ENCODE measurements at regions not wholly inside any gene's neighbourhood (a gene's known extent, or its start where the extent isn't known, plus 50 kb on each side); places are given as distances from the start of the nearest gene placed in this dataset.

GRCh38 chrX:39150220-39150619 is 349.0 kb downstream of the MID1IP1 start:
- no peak for DNase-seq

DNA sequence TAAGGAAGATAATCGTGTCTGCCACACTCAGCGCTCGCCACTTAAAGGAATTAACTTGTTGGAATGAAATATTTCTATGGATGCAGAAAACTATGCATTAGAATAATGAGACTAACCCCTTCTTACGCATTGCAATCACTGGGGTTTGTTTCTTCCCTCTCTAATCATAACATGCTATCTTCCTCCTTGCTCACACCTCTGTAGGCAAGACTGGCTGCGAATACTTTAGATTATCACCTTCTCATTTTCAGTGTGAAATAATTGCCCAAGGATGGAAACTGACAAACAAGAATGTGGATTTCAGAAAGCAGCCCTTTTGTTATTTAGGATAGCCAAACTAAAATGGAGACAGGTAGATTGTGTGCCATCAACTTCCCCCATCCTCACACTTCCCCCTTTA is 349.4 kb downstream of the MID1IP1 start:
- no peak for DNase-seq

- DNase-seq: peak; percentile 52
These were observed 350.9 kb downstream of the MID1IP1 start for GRCh38 chrX:39152106-39152649.

- no peak for DNase-seq
These were observed 354.8 kb downstream of the MID1IP1 start for GRCh38 chrX:39156051-39156450.

- no peak for DNase-seq
These were observed 355.7 kb downstream of the MID1IP1 start for GRCh38 chrX:39157006-39157405.

DNA sequence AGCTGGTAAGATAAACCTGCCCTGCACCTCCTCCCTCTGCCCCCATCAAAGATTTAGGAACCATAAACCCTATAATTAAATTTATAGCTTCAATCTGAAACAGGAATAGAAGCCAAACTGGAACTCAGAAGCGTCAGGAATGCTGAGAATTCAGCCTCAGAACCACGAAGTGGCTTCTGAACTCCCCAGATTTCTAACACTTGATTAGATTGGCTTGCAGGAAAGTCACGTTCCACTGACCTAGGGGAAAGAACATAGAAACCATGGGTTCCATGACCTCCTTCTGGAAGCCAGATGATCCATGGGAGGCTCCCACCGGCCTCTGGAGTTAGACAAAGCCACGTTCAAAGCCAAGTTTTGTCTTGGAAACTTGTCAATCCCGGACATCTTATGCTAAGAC is 356.5 kb downstream of the MID1IP1 start:
- DNase-seq: no peak

DNA sequence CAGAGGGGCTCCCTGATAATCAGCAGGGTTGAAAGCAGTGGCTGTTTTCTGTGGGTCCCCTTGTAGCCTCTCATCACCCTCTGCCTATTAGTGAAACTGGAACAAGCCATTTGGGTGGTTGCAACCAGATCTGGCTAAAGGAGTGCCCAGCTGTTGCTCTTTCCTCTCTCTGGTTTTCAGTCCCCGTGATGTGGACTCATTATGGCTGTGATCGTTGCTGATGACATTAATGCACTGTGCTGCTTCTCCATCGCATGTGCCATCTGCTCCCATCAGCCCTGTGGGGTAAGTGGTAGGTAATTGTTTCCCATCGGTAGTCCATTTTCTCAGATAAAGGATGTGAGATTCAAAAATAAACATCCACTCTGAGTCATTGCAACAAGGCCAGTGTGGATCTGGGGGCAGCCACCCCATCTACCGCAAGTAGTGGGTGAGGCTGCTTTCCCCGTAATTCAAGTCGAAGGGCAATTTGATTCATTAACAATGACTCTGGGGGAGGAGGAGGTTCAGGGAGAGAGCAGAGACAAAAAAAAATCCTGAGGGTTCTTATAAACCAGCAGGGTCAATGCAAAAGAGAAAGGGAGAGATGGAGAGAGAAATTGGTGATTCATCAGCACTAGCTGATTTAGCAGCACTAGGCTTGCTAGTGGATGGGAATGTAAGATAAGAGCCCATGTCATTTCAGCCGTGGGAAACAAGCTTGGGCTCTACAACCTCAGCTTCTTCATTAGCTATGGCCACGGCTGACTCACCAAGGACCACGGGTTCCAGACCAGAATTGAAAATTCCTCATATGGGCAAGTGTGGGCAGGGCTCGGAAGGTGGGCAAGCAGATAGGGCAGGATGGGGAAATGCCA is 357.8 kb downstream of the MID1IP1 start:
- DNase-seq: no peak

GRCh38 chrX:39159921-39160507 is 358.8 kb downstream of the MID1IP1 start:
- DNase-seq: no peak

DNA sequence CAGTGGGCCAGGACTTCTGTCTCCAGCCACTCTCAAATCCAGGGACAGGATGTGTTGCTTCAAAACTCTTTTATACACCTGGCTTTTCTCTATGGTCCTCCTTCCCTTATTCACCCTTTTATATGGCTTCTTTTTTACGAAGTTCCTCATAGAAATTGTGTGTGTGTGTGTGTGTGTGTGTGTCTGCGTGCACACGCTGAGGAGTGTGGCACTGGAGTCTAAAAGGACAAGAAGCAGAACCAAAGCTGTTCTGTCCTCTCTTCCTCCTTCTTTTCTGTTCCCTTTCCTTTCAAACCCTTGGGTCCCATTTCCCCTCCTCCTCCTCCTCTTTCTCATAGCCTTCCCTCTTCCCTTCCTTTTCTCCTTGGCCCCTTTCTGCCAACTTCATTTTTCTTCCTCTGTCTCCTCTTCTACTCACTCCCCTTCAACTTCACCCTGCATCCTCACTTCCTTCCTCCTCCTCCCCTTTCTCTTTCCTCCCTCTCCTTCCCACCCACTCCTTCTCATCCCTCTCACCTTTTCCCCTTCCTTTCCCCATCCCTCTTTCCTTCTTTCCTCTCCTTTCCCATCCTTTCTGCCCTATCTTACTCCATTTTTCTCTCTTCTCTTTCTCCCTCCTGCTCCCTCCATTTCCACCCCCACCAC is 360.5 kb downstream of the MID1IP1 start:
- no peak for DNase-seq

- peak; percentile 56 for DNase-seq
These were observed 361.1 kb downstream of the MID1IP1 start for GRCh38 chrX:39162322-39162735.

DNA sequence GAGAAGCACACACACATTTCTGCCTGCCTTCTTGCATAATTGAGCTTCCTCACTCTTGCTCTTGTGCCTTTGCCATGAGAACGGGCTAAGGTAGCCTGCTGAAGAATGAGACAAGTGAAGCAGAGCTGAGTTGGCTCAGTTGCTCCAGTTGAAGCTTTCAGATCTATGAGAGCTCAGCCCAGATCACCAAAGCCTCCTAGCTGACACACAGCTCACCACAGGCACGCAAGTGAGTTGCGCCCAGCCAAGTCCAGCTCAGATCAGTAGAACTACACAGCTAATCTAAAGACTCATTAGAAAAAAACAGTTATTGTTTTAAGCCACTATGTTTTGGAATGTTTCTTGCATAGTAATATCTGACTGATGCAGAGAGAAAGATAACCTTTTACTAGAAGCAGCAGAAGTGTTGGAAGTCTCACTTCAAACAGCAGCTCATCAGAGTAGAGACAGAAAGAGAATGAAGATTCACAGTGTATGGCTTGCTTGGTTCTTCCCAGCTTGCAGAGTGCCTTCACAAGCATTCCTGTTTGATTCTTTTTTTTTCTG is 362.4 kb downstream of the MID1IP1 start:
- DNase-seq: peak; percentile 66

- DNase-seq: no peak
These were observed 363.0 kb downstream of the MID1IP1 start for GRCh38 chrX:39164212-39164611.

DNA sequence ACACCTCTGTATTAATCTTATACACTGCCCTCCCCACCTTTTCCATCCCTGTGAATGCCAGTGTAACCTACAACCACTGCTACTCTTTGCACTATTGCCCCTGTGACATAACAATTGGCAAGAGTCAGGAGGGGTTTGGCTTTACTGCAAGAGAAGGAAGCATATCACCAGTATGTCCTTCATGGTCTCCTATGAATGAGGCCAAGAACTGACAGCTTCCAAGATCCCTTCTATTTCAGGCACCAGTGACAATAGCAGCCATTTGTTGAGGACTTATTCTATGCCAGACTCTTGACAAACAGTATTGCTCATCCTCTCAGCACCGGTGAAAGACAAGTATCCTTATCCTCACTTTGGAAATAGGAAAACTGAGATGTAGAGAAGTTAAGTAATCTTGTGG is 363.9 kb downstream of the MID1IP1 start:
- DNase-seq: no peak

DNA sequence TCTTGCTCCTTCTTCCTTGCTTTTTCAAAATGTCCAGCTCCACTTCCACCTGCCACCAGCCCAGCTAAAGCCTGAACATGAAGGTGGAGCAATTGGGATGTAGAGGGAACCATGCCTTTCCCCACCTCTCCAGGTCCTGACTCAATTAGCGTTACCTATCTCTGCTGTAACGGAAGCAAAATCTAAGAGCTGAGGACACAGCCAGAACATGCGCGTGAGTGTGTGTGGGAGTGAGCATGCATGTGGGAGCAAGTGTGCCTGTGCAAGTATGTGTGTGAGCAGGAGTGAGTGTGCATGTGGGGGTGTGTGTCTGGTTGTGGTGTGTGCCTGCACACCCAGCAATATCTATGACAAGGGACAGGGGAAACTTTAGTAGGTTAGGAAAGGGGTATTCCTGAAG is 364.5 kb downstream of the MID1IP1 start:
- DNase-seq: no peak

- peak; percentile 46 for DNase-seq
These were observed 366.5 kb downstream of the MID1IP1 start for GRCh38 chrX:39167791-39168190.

DNA sequence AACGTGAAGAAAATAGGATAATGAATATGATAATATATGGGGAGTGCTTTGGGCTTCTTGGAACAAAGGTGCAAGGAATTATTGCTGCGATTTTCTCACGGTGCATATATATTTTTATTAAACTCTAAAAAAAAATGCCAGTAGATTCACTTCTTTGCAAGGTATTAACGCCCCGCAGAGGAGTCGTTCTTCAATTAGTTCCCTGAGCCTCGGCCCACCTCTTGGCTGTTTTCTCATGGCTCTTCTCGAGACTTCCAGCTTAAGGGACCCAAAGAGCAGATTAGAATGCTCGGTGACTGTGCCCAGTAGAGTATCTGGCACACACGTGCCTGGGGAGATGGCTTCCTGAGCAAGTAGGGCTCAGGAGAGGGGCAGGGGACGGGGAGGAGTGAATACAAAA is 367.4 kb downstream of the MID1IP1 start:
- DNase-seq: no peak

DNA sequence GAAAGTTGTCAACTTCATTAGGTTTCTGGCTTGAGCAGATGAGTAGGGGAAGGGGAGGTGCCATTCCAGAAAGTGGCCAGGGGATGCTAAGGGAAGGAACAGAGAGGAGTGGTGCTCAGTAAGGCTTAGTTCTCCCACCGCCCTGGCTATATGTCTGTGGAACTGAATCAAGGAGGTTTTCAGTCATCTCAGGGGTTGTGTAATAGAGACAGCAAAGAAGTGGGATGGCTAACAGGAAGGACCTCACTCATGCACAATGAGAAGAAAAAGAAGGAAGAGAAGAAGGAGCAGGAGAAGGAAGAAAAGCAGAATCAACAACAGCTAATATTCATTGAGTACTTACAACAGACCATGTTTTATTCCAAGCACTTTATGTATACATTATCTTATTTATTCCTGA is 368.7 kb downstream of the MID1IP1 start:
- DNase-seq: no peak

DNA sequence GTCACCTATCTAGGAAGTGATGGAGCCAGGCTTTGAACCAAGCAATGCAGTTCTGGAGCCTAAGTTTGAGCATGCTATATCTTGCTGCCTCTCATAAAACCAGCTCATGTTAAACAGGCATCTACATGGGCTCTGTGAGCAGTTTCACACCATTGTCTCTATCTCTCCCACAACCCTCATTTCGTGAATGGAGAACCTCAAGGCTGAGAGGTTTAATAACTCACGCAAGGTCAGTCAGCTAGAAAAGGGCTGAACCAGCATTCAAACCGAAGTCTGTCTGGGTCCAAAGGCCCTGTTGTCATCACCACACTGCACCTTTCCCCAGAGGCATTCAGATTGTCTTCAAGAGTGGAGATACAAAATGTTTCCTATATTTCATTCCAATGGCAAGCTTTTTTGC is 369.2 kb downstream of the MID1IP1 start:
- DNase-seq: no peak

DNA sequence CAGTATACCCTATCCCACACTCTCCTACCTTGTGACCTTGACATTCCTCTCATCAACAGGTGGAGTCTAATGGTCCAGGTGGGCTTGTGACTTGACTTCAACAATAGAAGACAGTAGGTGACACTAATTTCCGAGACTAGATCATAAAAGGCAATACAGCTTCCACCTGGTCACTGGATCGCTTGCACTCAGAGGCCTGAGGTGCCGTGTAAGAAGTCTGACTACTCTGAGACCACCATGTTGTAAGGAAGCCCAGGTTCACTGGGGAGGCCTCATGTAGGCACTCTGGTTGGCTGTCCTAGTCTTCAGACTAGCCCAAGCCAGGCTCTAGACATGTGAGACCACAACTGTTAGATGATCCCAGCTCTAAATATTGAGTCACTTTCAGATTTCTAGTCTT is 370.4 kb downstream of the MID1IP1 start:
- DNase-seq: no peak

DNA sequence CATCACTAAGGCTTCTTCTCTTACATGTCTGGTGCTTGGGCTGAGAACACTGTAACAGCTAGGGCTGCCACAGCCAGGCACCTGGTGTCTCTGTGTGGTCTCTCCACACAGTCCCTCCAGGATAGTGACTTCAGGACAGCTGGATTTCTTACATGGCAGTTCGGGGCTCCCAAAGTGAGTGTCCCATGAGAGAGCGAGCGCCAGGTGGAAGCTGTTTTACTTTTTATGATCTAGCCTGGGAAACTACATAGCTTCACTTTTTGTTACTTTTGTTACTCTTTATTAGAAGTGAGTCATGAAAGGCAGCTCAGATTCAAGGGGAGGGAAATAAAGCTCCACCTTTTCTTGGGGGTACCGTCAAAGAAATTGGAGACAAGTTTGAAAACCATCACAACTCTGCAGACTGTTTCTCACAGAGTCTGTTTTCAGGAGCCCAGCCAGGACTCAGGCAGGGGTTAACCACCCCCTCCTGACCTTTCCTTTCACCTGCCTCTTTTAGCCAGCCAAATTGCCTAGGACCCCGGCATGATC is 373.0 kb downstream of the MID1IP1 start:
- no peak for DNase-seq

GRCh38 chrX:39174772-39175417 is 373.6 kb downstream of the MID1IP1 start:
- DNase-seq: peak; percentile 44

DNA sequence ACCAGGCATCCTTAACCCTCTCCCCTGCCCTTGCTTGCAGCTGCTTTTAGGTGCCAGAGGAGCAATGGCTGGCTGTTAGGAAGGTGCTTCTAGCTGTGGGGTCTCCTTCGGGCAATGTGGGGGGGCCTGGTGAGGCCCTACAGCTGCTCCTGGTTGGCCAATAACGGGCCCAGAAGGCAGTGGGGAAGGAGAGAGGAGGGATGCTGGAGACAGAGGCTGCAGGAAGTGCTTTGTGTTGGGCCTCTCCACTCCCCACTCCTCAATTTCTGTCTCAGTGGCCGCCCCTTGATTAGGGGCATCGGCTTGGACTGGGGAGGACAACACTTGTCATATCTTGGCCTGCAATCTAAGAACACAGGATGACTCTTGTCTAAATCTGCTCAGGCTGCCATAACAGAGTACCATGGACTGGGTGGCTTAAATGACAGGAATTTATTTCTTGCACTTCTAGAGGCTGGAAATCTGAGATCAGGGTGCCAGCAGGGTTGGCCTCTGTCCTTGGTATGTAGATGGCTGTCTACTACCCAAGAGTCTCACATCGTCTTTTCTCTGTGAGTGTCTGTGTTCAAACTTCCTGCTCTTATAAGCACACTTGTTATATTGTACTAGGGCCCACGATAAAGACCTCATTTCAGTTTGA is 374.3 kb downstream of the MID1IP1 start:
- no peak for DNase-seq
